CD4-positive, alpha-beta T cell treated with Interleukin-17A for 4 hours (primary cell): ENCODE measurements at regions not wholly inside any gene's neighbourhood (a gene's known extent, or its start where the extent isn't known, plus 50 kb on each side); places are given as distances from the start of the nearest gene placed in this dataset.

ENCODE experiments used
- DNase-seq: peaks from one replicate; pipeline ENCODE4 v3.0.0-alpha.2; 2020; ENCODE audit warnings: mixed read lengths

DNA sequence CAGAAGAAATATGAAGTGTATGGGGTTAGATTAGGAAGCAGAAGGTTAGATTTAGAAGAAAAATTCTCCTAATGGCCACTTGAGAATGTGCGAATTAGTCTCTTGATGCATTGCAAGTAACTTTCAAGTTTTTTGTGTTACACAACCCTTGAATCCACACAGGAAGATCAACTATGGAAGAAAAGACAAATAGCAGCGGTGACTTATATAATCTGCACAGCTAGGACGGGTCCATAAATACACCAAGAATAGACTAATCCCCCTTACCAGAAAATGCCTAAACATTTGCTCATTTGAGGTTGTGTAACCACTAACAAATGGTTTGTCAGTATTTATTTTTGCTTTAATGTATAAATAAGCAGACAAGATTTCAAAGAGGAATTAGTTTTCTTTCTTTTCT lies 182.6 kb downstream of the TGFB2 start:
- no peak for DNase-seq

DNA sequence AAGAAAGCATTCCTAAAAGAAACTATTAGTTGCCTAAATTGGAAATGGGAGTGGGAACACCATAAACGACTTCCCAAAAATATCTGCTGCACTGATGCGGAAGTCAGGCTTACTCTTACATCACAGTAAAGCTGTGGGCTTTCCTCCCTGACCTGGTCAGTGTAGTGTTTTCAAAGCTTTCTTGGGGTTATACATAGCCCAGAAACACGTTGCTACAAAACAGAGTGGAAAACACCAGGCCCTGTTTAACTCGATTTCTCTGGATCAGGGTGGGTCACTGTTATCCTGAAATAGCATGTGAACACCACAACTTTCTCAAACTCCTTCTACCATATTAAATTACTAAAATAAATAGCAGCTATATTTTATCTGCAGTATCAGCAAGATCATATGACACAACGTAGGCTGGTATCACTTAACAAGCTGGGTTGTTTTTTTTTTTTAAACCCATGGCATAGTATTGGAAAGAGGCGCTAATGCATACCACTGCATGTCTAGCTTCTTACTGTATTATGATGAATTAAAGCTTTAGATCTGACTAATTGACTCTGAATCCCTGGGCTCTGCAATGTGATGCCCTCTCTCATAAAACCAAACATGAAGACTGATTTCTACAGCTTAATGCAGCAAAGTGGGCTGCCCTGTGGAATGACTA lies 184.6 kb downstream of the TGFB2 start:
- DNase-seq, result no peak

- DNase-seq, result no peak
Measured at GRCh38 chr1:218531936-218532335, 186.8 kb downstream of the TGFB2 start.

- no peak for DNase-seq
Measured at GRCh38 chr1:218536296-218536986, 191.3 kb downstream of the TGFB2 start.

DNA sequence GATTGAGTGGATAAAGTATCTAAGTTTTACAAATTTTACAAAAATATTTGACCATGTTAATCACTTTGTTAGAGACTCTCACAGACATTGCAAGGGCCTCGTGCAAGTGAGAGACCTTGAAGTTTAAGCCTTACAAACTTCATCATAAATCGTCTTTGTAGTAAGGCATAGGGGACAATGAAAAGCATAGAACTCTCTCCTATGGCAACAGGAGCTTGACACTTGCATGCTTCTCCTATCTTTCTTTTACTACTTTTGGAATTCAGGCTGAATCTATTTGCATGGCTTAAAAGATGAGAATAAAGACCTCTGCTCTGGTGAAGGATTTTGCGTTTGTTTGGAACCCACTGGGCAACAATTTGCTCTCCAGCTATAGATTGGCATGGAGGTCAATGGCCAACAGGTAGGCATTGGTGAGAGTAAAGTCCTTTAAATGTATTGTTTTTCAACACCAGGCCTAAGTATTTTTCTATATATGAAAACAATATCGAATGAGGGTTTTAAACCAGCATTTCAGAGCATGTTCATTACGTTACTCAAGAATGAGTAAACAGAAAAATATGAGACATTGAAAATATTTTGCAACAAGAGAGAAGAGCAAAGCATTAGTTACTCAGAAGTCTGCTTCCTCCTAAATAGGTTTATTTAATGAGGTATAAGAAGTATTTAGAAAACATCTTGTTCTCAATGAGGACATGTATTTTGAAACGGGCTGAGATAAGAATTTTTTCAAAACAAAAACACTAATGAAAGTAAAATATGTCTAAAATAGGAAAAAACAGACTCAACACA lies 192.2 kb downstream of the TGFB2 start:
- no peak for DNase-seq

GRCh38 chr1:218538341-218538740 lies 193.2 kb downstream of the TGFB2 start:
- no peak for DNase-seq

DNA sequence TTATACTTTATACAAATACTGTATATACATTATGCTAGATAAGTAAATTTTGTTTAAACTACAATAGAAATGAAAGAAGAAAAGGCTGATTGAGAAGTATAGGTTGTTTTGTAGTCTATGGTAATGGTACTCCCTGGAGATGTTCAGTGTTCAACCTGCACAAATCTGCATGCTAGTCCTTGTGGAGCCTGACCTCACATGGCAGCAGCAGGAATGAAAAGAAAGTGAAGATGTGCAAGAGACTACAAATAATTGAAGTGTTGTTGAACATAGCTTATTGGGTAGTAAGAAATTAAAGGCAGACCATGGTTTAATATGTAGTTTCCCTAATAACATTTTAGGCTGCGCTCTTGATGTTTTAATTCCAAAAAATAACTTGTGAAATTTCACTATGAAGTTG lies 201.2 kb downstream of the TGFB2 start:
- DNase-seq, result no peak

DNA sequence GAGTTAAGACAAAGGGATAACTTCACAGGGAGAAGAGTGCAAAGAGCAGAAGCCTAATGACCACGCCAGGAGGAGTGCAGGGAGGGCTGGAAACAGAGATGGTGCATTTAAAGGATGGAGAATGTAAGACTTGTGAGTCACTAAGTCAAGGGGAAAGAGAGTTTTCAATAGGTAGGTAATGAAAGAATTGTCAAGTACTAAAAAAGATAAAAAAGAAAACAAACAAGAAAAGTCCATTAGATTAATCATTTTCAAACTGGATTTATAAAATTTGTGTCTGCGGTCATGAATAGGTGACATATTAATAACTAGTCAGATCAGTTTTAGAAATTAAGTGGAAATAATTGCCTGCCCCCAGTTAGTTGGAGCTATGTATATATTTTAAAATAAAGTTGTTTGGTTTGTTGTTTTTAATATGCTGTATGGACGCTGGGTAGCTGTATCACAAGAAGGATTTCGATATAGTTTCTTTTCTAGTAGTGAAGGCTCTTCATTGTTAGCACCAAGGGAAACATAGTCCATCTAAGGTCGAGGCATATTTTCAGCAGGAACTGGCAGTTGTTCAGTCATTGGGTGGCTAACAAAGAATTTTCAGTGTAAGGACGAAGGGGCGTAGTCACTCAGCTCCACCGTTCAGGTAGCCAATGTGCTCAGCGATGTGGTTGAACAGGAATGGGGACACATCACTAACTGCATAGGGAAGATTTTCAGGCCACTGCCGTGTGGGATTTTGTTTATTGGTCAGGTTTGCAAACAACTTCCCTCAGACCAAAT lies 203.0 kb downstream of the TGFB2 start:
- no peak for DNase-seq

GRCh38 chr1:218548764-218549163 lies 203.6 kb downstream of the TGFB2 start:
- no peak for DNase-seq

GRCh38 chr1:218553197-218553596 lies 208.1 kb downstream of the TGFB2 start:
- no peak for DNase-seq

DNA sequence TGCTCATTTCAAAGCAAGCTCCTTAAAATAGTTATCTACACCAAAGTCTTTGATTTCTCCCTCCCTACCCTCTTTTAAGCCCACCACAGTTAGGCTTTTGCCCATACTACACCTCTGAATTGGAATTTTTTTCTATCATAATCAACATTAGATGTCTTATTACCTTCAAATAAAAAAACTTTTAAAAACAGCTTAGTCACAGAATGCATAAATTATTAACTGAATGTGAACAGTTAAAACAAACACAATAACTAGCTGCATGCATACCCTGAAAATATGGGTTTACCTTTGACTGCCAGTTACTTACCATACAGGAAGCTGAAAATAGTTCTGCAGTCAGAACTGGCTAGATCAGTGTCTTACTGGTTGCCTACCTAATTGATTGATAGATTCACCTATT lies 210.9 kb downstream of the TGFB2 start:
- DNase-seq, result no peak

- DNase-seq, result no peak
Measured at GRCh38 chr1:218557731-218558130, 212.6 kb downstream of the TGFB2 start.

DNA sequence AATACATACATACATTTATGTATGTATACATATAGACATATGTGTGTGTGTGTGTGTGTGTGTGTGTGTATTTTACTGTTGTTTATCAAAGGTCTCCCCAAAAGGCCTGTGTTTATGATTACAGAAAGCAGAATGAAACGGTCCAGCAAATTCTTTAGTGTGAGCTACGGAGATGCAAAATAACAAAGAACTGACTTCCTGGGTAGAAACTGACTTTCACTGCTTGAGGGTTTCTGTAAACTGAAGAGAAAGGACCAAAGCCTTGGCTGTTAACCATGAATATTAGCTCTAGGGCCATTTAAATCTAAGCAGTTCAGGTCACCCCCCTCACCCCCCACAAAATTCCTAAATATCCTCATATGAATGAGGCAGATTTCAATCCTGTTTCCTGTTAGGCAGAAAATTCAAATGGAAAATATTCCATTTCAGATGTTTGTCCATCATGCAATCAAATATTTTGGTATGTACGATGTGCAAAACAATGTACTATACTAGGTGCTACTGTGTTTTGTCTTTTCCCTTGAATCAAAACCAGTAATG lies 213.2 kb downstream of the TGFB2 start:
- no peak for DNase-seq

- no peak for DNase-seq
Measured at GRCh38 chr1:218565377-218565776, 220.2 kb downstream of the TGFB2 start.

- no peak for DNase-seq
Measured at GRCh38 chr1:218568962-218569550, 223.9 kb downstream of the TGFB2 start.

DNA sequence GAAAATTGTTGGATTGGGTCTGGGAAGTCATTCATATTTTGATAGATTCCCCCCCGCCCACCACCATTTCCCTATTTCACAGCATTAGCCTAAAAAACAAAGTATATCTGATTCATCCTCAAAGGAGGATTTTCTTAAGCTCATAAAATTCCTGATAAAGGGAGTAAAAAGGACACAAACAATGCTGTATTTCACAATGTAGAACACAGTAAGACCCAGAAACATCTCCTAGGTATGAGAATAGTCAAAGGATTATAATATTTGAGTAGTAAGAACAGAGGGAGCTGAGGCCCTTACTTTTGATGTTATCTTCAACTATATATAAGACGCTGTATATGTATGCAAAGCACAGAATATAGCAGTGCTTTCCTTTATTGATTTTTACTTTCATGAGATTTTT lies 225.3 kb downstream of the TGFB2 start:
- no peak for DNase-seq

DNA sequence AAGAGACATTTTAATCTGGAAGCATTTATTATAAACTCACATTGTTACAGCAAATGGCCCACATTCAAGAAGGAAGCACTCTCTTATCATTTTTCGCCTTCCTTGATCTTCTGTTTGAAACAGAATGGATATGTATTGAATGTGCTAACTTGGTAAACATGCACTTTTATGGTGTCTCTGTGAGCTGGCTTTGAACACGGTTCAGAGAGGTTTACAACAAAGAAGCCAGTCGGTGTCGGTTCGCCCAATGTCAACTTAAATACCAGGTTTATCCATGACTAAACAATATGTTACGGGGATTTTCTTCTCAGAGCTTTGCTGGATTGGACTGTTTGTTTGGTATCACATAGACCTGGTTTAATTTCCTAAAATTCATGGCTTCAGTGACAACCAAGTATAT lies 226.4 kb downstream of the TGFB2 start:
- DNase-seq, result no peak

DNA sequence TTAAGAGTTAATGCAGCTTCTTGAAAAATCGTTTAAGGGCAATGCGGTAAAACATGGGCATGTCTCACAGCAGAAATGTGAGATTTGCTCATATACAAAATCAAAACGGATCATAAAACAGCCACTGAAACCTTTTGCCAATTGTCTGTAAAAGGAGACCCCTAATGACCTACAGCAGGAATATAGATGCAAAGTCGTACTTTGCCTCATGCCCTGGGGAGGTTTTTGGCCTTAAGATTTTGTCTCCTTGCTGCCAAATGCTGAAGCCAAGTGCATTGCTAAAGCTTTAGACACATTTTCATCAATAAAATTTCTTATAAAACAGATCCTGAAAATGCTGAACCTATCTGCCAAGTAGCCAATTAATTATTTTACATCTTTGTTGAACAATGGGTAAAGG lies 226.9 kb downstream of the TGFB2 start:
- no peak for DNase-seq

GRCh38 chr1:218573925-218574324 lies 228.8 kb downstream of the TGFB2 start:
- DNase-seq, result no peak

DNA sequence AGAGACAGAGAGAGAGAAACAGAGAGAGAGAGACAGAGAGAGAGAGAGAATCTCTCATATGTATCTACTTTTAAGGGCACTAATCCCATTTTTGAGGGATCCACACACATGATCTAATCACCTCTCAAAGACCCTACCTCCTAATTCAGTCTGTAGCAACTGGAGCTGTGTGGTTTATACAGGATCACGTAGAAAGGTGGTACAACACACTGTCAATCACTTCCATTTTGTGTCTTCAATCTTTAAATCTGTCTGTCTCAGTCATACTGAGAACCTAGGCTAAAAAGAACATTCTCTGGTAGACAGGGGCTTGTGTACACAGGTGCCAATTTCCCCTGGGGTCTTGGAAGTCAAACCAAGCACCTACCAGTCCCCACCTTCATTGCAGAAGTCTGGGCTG lies 229.9 kb downstream of the TGFB2 start:
- DNase-seq, result no peak

DNA sequence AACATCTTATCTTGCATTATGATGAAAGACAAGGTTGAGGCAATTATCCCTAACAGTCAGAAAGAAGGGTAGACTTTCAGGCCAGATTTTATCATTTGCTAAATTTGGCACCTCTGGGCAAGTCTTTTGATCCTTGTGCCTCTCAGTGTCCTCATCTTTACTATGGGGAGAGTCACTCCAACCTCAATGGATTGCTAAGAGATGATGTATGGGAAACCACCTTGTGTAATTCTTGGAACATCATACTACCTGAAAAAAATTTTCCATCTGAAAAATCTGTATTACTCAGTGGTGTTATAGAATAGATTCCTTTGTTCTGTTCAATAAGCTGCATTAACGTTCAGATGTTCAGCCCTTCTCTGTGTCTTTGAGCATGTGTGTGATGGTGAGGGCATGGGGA lies 230.7 kb downstream of the TGFB2 start:
- no peak for DNase-seq

DNA sequence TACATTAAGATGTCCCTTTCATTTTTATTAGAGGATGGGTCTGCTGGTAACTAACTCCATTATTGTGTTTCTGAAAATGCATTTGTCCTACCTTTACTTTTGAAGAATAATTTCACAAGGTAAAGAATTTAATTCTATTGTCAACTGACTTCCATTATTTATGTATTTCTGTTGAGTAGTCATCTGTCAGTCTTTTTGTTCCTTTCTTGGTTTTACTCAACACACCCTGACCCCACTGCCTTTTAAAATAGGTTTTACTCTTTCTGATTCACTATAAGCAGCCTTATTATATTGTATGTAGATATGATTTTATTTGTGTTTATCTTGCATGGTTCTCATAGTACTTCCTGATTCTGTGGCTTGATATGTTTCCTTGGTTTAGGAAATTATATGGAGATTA lies 237.5 kb downstream of the TGFB2 start:
- no peak for DNase-seq
